ENCODE measurements at regions not wholly inside any gene's neighbourhood (a gene's known extent, or its start where the extent isn't known, plus 50 kb on each side); places are given as distances from the start of the nearest gene placed in this dataset.

- no peak for TF ChIP-seq CTCF (IDR thresholded peaks at IDR 0.05)
These were observed 198.7 kb upstream of the SGK1 start for GRCh38 chr6:134516582-134516981.

- TF ChIP-seq CTCF (IDR thresholded peaks at IDR 0.05), result no peak
These were observed 198.1 kb upstream of the SGK1 start for GRCh38 chr6:134515986-134516385.

GRCh38 chr6:134512981-134513391, 195.1 kb upstream of the SGK1 start:
- TF ChIP-seq CTCF (IDR thresholded peaks at IDR 0.05), result no peak

GRCh38 chr6:134511984-134512683, 194.2 kb upstream of the SGK1 start:
- no peak for TF ChIP-seq CTCF (IDR thresholded peaks at IDR 0.05)

GRCh38 chr6:134510920-134511319, 193.0 kb upstream of the SGK1 start:
- no peak for TF ChIP-seq CTCF (IDR thresholded peaks at IDR 0.05)

- no peak for TF ChIP-seq CTCF (IDR thresholded peaks at IDR 0.05)
These were observed 192.2 kb upstream of the SGK1 start for GRCh38 chr6:134510142-134510541.

- TF ChIP-seq CTCF (IDR thresholded peaks at IDR 0.05), result no peak
These were observed 191.1 kb upstream of the SGK1 start for GRCh38 chr6:134508862-134509498.

All from LNCAP (cell line).